GM21528 (cell line): ENCODE measurements at regions not wholly inside any gene's neighbourhood (a gene's known extent, or its start where the extent isn't known, plus 50 kb on each side); places are given as distances from the start of the nearest gene placed in this dataset.

Experiments used
- ATAC-seq: cut with Tn5 transposase; IDR thresholded peaks from one replicate; pipeline ENCODE4 v1.9.1; 2021; ENCODE audit warnings: mild to moderate bottlenecking, moderate library complexity; ENCODE audit not compliant: unreplicated experiment, low FRiP score

GRCh38 chr2:167471734-167472133 lies 583.5 kb downstream of the XIRP2 start:
- ATAC-seq: peak; percentile 72

GRCh38 chr2:167471332-167471731 lies 583.1 kb downstream of the XIRP2 start:
- peak; percentile 46 for ATAC-seq

GRCh38 chr2:167462379-167462778 lies 574.1 kb downstream of the XIRP2 start:
- ATAC-seq: no peak

GRCh38 chr2:167454036-167454435 lies 565.8 kb downstream of the XIRP2 start:
- ATAC-seq: no peak

GRCh38 chr2:167451496-167452289 lies 563.4 kb downstream of the XIRP2 start:
- ATAC-seq: no peak

- no peak for ATAC-seq
Observed at GRCh38 chr2:167450364-167450763, 562.1 kb downstream of the XIRP2 start.

- no peak for ATAC-seq
Observed at GRCh38 chr2:167440382-167440781, 552.1 kb downstream of the XIRP2 start.

GRCh38 chr2:167438206-167438605 lies 549.9 kb downstream of the XIRP2 start:
- ATAC-seq: no peak

GRCh38 chr2:167431949-167432348 lies 543.7 kb downstream of the XIRP2 start:
- ATAC-seq: no peak

- no peak for ATAC-seq
Observed at GRCh38 chr2:167430447-167430846, 542.2 kb downstream of the XIRP2 start.

- ATAC-seq: no peak
Observed at GRCh38 chr2:167424803-167425755, 536.8 kb downstream of the XIRP2 start.

GRCh38 chr2:167424221-167424620 lies 535.9 kb downstream of the XIRP2 start:
- ATAC-seq: no peak

GRCh38 chr2:167423731-167424130 lies 535.5 kb downstream of the XIRP2 start:
- ATAC-seq: no peak

- no peak for ATAC-seq
Observed at GRCh38 chr2:167420211-167420610, 531.9 kb downstream of the XIRP2 start.

- ATAC-seq: no peak
Observed at GRCh38 chr2:167415068-167415467, 526.8 kb downstream of the XIRP2 start.

- no peak for ATAC-seq
Observed at GRCh38 chr2:167411367-167411766, 523.1 kb downstream of the XIRP2 start.

- ATAC-seq: no peak
Observed at GRCh38 chr2:167406558-167406957, 518.3 kb downstream of the XIRP2 start.

- no peak for ATAC-seq
Observed at GRCh38 chr2:167404627-167405284, 516.5 kb downstream of the XIRP2 start.

- no peak for ATAC-seq
Observed at GRCh38 chr2:167401309-167401708, 513.0 kb downstream of the XIRP2 start.

- no peak for ATAC-seq
Observed at GRCh38 chr2:167400546-167400945, 512.3 kb downstream of the XIRP2 start.

GRCh38 chr2:167398873-167399272 lies 510.6 kb downstream of the XIRP2 start:
- no peak for ATAC-seq
